RWPE1 (cell line): ENCODE measurements at regions not wholly inside any gene's neighbourhood (a gene's known extent, or its start where the extent isn't known, plus 50 kb on each side); places are given as distances from the start of the nearest gene placed in this dataset.

Source experiments
- CTCF ChIA-PET: fragments of 350-600 bp; sonication (Branson Sonifier 250); formaldehyde crosslinking; extraction: SDS; loops from one replicate; lab custom pipeline; 2021; lab: Yijun Ruan, JAX
- POLR2A ChIA-PET: fragments of 400-600 bp; formaldehyde crosslinking; extraction: SDS; loops from one replicate; lab custom pipeline; 2020; ENCODE audit warnings: antibody characterized with exemption; ENCODE audit not compliant: low non-redundant PET; lab: Yijun Ruan, JAX
- DNase-seq: peaks from one replicate; pipeline ENCODE4 v3.0.0; 2012; ENCODE audit warnings: low spot score
- H3K27ac ChIP-seq: fragments of 450-650 bp; 2 replicates; pipeline ENCODE4 v1.5.1; 2017
- CTCF ChIP-seq: fragments of 450-650 bp; conservative IDR thresholded peaks from 2 replicates; pipeline ENCODE4 v1.5.1; 2017; ENCODE audit warnings: low read depth, mild to moderate bottlenecking

- no peak overlapping the region for H3K27ac ChIP-seq
- CTCF ChIA-PET = interaction anchor here (0.7 to 0.8 kb wide), 2 partner anchors 19 to 553 kb away, joined by 3 to 4 read pairs; no protein-coding TSS in a partner anchor
- POLR2A ChIA-PET = no interaction called here
- DNase-seq = no peak
- TF ChIP-seq CTCF = no peak
Observed at GRCh38 chr12:115606040-115606439, 671.5 kb downstream of the MED13L start.

- no peak overlapping the region for H3K27ac ChIP-seq
- TF ChIP-seq CTCF = no peak
- ChIA-PET CTCF (no interaction called here), POLR2A (no interaction called here)
- no peak for DNase-seq
Observed at GRCh38 chr12:115598871-115599811, 678.4 kb downstream of the MED13L start.

- CTCF ChIA-PET = no interaction called here
- POLR2A ChIA-PET = no interaction called here
- DNase-seq = peak; percentile 53
Observed at GRCh38 chr12:115597157-115597712, 680.3 kb downstream of the MED13L start.

GRCh38 chr12:115588131-115588530, 689.4 kb downstream of the MED13L start:
- DNase-seq = no peak
- TF ChIP-seq CTCF = no peak
- no peak overlapping the region for H3K27ac ChIP-seq
- POLR2A ChIA-PET = no interaction called here
- CTCF ChIA-PET = no interaction called here

More at GRCh38 chr12:115597157-115597712, 680.3 kb downstream of the MED13L start:
- H3K27ac ChIP-seq = no peak overlapping the region
- TF ChIP-seq CTCF = no peak

GRCh38 chr12:115584156-115584555, 693.3 kb downstream of the MED13L start:
- no peak overlapping the region for H3K27ac ChIP-seq
- POLR2A ChIA-PET = no interaction called here
- DNase-seq = peak; percentile 34
- TF ChIP-seq CTCF = no peak
- CTCF ChIA-PET = no interaction called here

- POLR2A ChIA-PET = no interaction called here
- CTCF ChIA-PET = no interaction called here
- TF ChIP-seq CTCF = no peak
- H3K27ac ChIP-seq = no peak overlapping the region
- no peak for DNase-seq
Observed at GRCh38 chr12:115583591-115583990, 693.9 kb downstream of the MED13L start.
